HepG2 (cell line): ENCODE measurements at regions not wholly inside any gene's neighbourhood (a gene's known extent, or its start where the extent isn't known, plus 50 kb on each side); places are given as distances from the start of the nearest gene placed in this dataset.
A peak's percentile ranks its signal among the peaks of the same experiment; 100 is the strongest.

Experiments
- ATAC-seq: fragments of 200-7000 bp; cut with Tn5 transposase; 3 replicates; pipeline ENCODE4 v1.9.1; 2020; ENCODE audit warnings: mild to moderate bottlenecking, moderate library complexity
- BruUV-seq: library from RNA; stranded (reverse); fragments of 400-500 nt; replicated peaks from 2 replicates; lab custom pipeline; 2021; lab: Mats Ljungman, UMichigan
- CTCF ChIA-PET: fragments of 300-600 bp; formaldehyde crosslinking; extraction: SDS; loops from one replicate; lab custom pipeline; 2021; ENCODE audit warnings: low total read pairs, inconsistent platforms, low intra/inter-chr PET ratio; lab: Yijun Ruan, JAX
- POLR2A ChIA-PET: fragments of 350-600 bp; sonication (Branson Sonifier 250); formaldehyde crosslinking; loops from one replicate; lab custom pipeline; 2020; ENCODE audit warnings: antibody characterized with exemption, inconsistent platforms; lab: Yijun Ruan, JAX
- DNase-seq: peaks from one replicate; pipeline ENCODE4 v3.0.0-alpha.2; 2015; ENCODE audit warnings: low spot score
- FAIRE-seq: peaks from 3 replicates; lab custom pipeline; 2011; peaks lifted over from hg19 to GRCh38; lab: Jason Lieb, UNC
- H2AFZ ChIP-seq: one replicate; pipeline ENCODE4 v1.6.1; 2011; ENCODE audit warnings: low read length, inconsistent platforms
- H3K27ac ChIP-seq: fragments of 300-600 bp; 3 replicates; pipeline ENCODE4 v1.8.0; 2011; ENCODE audit warnings: mixed run types, mild to moderate bottlenecking, mixed read lengths, low read length, inconsistent platforms; ENCODE audit not compliant: insufficient read depth; ENCODE audit errors: extremely low read length
- H3K27me3 ChIP-seq, 2 experiments: fragments of 200-600 bp in 1 of 2; 2 replicates in 1 of 2; 3 replicates in 1 of 2; pipeline versions ENCODE4 v1.6.0 to v1.8.0; 2011; ENCODE audit warnings: low read length in 2 of 2, mild to moderate bottlenecking in 2 of 2, moderate library complexity in 2 of 2, inconsistent platforms in 1 of 2; ENCODE audit not compliant: insufficient read depth in 2 of 2, control insufficient read depth in 1 of 2
- H3K36me3 ChIP-seq, 2 experiments: fragments of 200-600 bp in 1 of 2; replicated peaks in 1 of 2; 2 replicates in 1 of 2; 3 replicates in 1 of 2; pipeline versions ENCODE4 v1.5.1 to v1.8.0; 2011; ENCODE audit warnings: low read length in 2 of 2, inconsistent platforms in 1 of 2; ENCODE audit not compliant: insufficient read depth in 2 of 2, control insufficient read depth in 1 of 2
- H3K4me1 ChIP-seq: 2 replicates; pipeline ENCODE4 v1.5.1; 2012; ENCODE audit warnings: low read length, inconsistent platforms; ENCODE audit not compliant: insufficient read depth
- H3K4me2 ChIP-seq: 2 replicates; pipeline ENCODE4 v1.6.0; 2011; ENCODE audit warnings: low read depth, low read length, inconsistent platforms
- H3K4me3 ChIP-seq, 3 experiments: fragments of 200-600 bp in 1 of 3; sonication (generic), shearing (Covaris generic) in 1 of 3; replicated peaks in 1 of 3; 2 replicates each; pipeline ENCODE4 v1.5.1; 2011 to 2016; ENCODE audit warnings: low read length in 3 of 3, inconsistent platforms in 2 of 3, low read depth in 2 of 3, mild to moderate bottlenecking in 2 of 3, control low read depth in 1 of 3, mixed read lengths in 1 of 3; ENCODE audit not compliant: insufficient read depth in 1 of 3
- H3K79me2 ChIP-seq: one replicate; pipeline ENCODE4 v1.6.1; 2011; ENCODE audit warnings: low read length, inconsistent platforms; ENCODE audit not compliant: insufficient read depth
- H3K9ac ChIP-seq: 2 replicates; pipeline ENCODE4 v1.6.0; 2011; ENCODE audit warnings: mild to moderate bottlenecking, low read depth, low read length, inconsistent platforms; ENCODE audit not compliant: insufficient read depth
- H3K9me3 ChIP-seq: 2 replicates; pipeline ENCODE4 v1.5.1; 2012; ENCODE audit warnings: mild to moderate bottlenecking, low read length
- H4K20me1 ChIP-seq: 2 replicates; pipeline ENCODE4 v1.6.0; 2011; ENCODE audit warnings: inconsistent platforms, mild to moderate bottlenecking, low read length, moderate library complexity; ENCODE audit not compliant: insufficient read depth
- HDAC6 ChIP-seq: fragments of 200-600 bp; sonication (generic); IDR thresholded peaks from 2 replicates; pipeline ENCODE4 v1.7.0; 2017; ENCODE audit warnings: mild to moderate bottlenecking, antibody characterized with exemption, low read length, low read depth
- KDM2A ChIP-seq: sonication (generic); formaldehyde crosslinking; IDR thresholded peaks from 2 replicates; pipeline ENCODE4 v1.4.0; 2020; ENCODE audit warnings: low read depth, missing genetic modification reagents, borderline replicate concordance
- MAX ChIP-seq: IDR thresholded peaks from 2 replicates; pipeline ENCODE4 v1.6.1; 2012; ENCODE audit warnings: inconsistent platforms
- NFATC3 ChIP-seq: sonication (generic); formaldehyde crosslinking; IDR thresholded peaks from 2 replicates; pipeline ENCODE4 v1.5.1; 2020; ENCODE audit warnings: mild to moderate bottlenecking, missing genetic modification reagents
- PAX8 ChIP-seq: sonication (generic); formaldehyde crosslinking; IDR thresholded peaks from 2 replicates; pipeline ENCODE4 v1.8.0; 2022; ENCODE audit warnings: mild to moderate bottlenecking, missing genetic modification reagents, borderline replicate concordance
- RARA ChIP-seq: IDR thresholded peaks from 2 replicates; pipeline ENCODE4 v1.6.1; 2016; ENCODE audit warnings: missing genetic modification reagents, missing compliant biosample characterization
- RXRA ChIP-seq: sonication (generic); formaldehyde crosslinking; IDR thresholded peaks from 2 replicates; pipeline ENCODE4 v1.5.1; 2020; ENCODE audit warnings: missing genetic modification reagents
- SRSF9 ChIP-seq: fragments of 200-400 bp; formaldehyde crosslinking; IDR thresholded peaks from 2 replicates; pipeline ENCODE4 v1.6.1; 2018; ENCODE audit warnings: borderline replicate concordance, mild to moderate bottlenecking, low read depth, low read length; ENCODE audit not compliant: insufficient read depth, poor library complexity, severe bottlenecking
- SUZ12 ChIP-seq: fragments of 150-350 bp; IDR thresholded peaks from 2 replicates; pipeline ENCODE4 v1.6.1; 2014; ENCODE audit warnings: low read depth, low read length
- THYN1 ChIP-seq: sonication (generic); formaldehyde crosslinking; IDR thresholded peaks from 2 replicates; pipeline ENCODE4 v1.8.1; 2023; ENCODE audit warnings: low read depth, mild to moderate bottlenecking, moderate library complexity, missing genetic modification reagents, borderline replicate concordance
- ZZZ3 ChIP-seq: sonication (generic); formaldehyde crosslinking; IDR thresholded peaks from 2 replicates; pipeline ENCODE4 v1.4.0; 2020; ENCODE audit warnings: missing genetic modification reagents, mild to moderate bottlenecking, borderline replicate concordance
- WGBS: methylation state at CpG from one replicate; pipeline ENCODE4 v1.1.6; 2017; ENCODE audit warnings: low lambda C conversion rate; 5-methylcytosine and 5-hydroxymethylcytosine counted together
- in situ Hi-C: cut with HindIII; loops from 2 replicates; pipeline ENCODE4 v1.10.0; 2017; ENCODE audit warnings: low pct_unique_long_range_greater_than_20kb; ENCODE audit not compliant: extremely low pct_ligation_motif_present
- intact Hi-C: fragments of 100-400 bp; cut with micrococcal nuclease; formaldehyde crosslinking; loops from one replicate; pipeline ENCODE4 v1.10.0; 2022; ENCODE audit not compliant: unreplicated experiment

- POLR2A ChIA-PET: no interaction called here
- WGBS: 50% methylated on average over 8 of the region's 8 CpGs
- no peak overlapping the region for H3K27ac ChIP-seq
- FAIRE-seq (no peak), ATAC-seq (peak; percentile 24; the same call in 2 of the 3 replicates), DNase-seq (no peak)
- H3K4me3 ChIP-seq: no peak overlapping the region
- intact Hi-C loops: no loop called here
- H3K36me3 ChIP-seq: no peaks in the 10 kb centered on the region
- H3K4me2 ChIP-seq: no peak overlapping the region
- H3K9ac ChIP-seq: no peak overlapping the region
- H4K20me1 ChIP-seq: no peaks in the 10 kb centered on the region
- TF ChIP-seq KDM2A (no peak), RARA (no peak), MAX (no peak), THYN1 (CRISPR knock-in tag) (no peak), SRSF9 (no peak), PAX8 (CRISPR knock-in tag) (no peak), HDAC6 (no peak), SUZ12 (no peak), RXRA (CRISPR knock-in tag) (no peak), NFATC3 (CRISPR knock-in tag) (no peak), ZZZ3 (CRISPR knock-in tag) (no peak)
- H3K27me3 ChIP-seq: peaks cover 3 to 37% of the 10 kb centered on the region in 2 experiments; a peak in 4 of 5 replicates
- H3K4me1 ChIP-seq: no peaks in the 10 kb centered on the region
- H3K9me3 ChIP-seq: no peaks in the 10 kb centered on the region
- CTCF ChIA-PET: no interaction called here
- no TSS peak for BruUV-seq
- in situ Hi-C loops: no loop called here
- no peak overlapping the region for H2AFZ ChIP-seq
- H3K79me2 ChIP-seq: no peaks in the 10 kb centered on the region
Measured at GRCh38 chr2:41926614-41927580, 120.9 kb upstream of the PKDCC start.
